Activated naive CD8-positive, alpha-beta T cell treated with anti-CD3 and anti-CD28 coated beads for 36 hours (primary cell): ENCODE measurements at regions not wholly inside any gene's neighbourhood (a gene's known extent, or its start where the extent isn't known, plus 50 kb on each side); places are given as distances from the start of the nearest gene placed in this dataset.

ENCODE experiments used
- DNase-seq: peaks from one replicate; pipeline ENCODE4 v3.0.0; 2021
- H3K27ac Mint-ChIP-seq: one replicate; pipeline ENCODE4 v1.8.0; 2022; ENCODE audit warnings: mild to moderate bottlenecking, moderate library complexity, mixed read lengths
- H3K27me3 Mint-ChIP-seq: one replicate; pipeline ENCODE4 v1.8.0; 2022; ENCODE audit warnings: mild to moderate bottlenecking, mixed read lengths
- H3K36me3 Mint-ChIP-seq: one replicate; pipeline ENCODE4 v1.8.0; 2021; ENCODE audit warnings: mild to moderate bottlenecking, mixed read lengths
- H3K4me1 Mint-ChIP-seq: one replicate; pipeline ENCODE4 v1.8.0; 2021; ENCODE audit warnings: mixed read lengths
- H3K4me3 Mint-ChIP-seq: one replicate; pipeline ENCODE4 v1.8.0; 2022; ENCODE audit warnings: mild to moderate bottlenecking, moderate library complexity, mixed read lengths
- H3K9me3 Mint-ChIP-seq: one replicate; pipeline ENCODE4 v1.8.0; 2022; ENCODE audit warnings: mixed read lengths

GRCh38 chr11:107131756-107132155, 113.5 kb upstream of the GUCY1A2 start:
- Mint-ChIP-seq H3K4me3 (no peak overlapping the region), H3K36me3 (no peaks in the 10 kb centered on the region), H3K4me1 (no peaks in the 10 kb centered on the region), H3K9me3 (peaks cover 6% of the 10 kb centered on the region), H3K27me3 (no peaks in the 10 kb centered on the region), H3K27ac (no peak overlapping the region)
- DNase-seq = no peak

GRCh38 chr11:107123022-107123421, 104.7 kb upstream of the GUCY1A2 start:
- no peak for DNase-seq
- Mint-ChIP-seq H3K9me3 (peaks cover 4% of the 10 kb centered on the region), H3K4me1 (no peaks in the 10 kb centered on the region), H3K4me3 (no peak overlapping the region), H3K36me3 (no peaks in the 10 kb centered on the region), H3K27me3 (no peaks in the 10 kb centered on the region), H3K27ac (no peak overlapping the region)

GRCh38 chr11:107118025-107118720, 99.9 kb upstream of the GUCY1A2 start:
- Mint-ChIP-seq H3K27ac (no peak overlapping the region), H3K4me3 (no peak overlapping the region), H3K36me3 (no peaks in the 10 kb centered on the region), H3K4me1 (no peaks in the 10 kb centered on the region), H3K27me3 (no peaks in the 10 kb centered on the region), H3K9me3 (peaks cover 11% of the 10 kb centered on the region)
- DNase-seq = no peak

- Mint-ChIP-seq H3K4me3 (no peak overlapping the region), H3K9me3 (peaks cover 11% of the 10 kb centered on the region), H3K4me1 (no peaks in the 10 kb centered on the region), H3K27me3 (no peaks in the 10 kb centered on the region), H3K36me3 (no peaks in the 10 kb centered on the region), H3K27ac (no peak overlapping the region)
- no peak for DNase-seq
Measured at GRCh38 chr11:107116358-107116757, 98.1 kb upstream of the GUCY1A2 start.

- Mint-ChIP-seq H3K9me3 (peaks cover 25% of the 10 kb centered on the region), H3K27ac (no peak overlapping the region), H3K36me3 (no peaks in the 10 kb centered on the region), H3K4me1 (no peaks in the 10 kb centered on the region), H3K4me3 (no peak overlapping the region), H3K27me3 (no peaks in the 10 kb centered on the region)
- no peak for DNase-seq
Measured at GRCh38 chr11:107102692-107103477, 84.6 kb upstream of the GUCY1A2 start.

- Mint-ChIP-seq H3K27me3 (no peaks in the 10 kb centered on the region), H3K9me3 (peaks cover 25% of the 10 kb centered on the region), H3K36me3 (no peaks in the 10 kb centered on the region), H3K4me1 (no peaks in the 10 kb centered on the region), H3K27ac (no peak overlapping the region), H3K4me3 (no peak overlapping the region)
- no peak for DNase-seq
Measured at GRCh38 chr11:107092667-107093066, 74.4 kb upstream of the GUCY1A2 start.

- Mint-ChIP-seq H3K27me3 (no peaks in the 10 kb centered on the region), H3K4me1 (no peaks in the 10 kb centered on the region)
- DNase-seq = no peak
Measured at GRCh38 chr11:107078375-107078774, 60.1 kb upstream of the GUCY1A2 start.

GRCh38 chr11:107076832-107077231, 58.6 kb upstream of the GUCY1A2 start:
- no peak overlapping the region for H3K27ac Mint-ChIP-seq

More at GRCh38 chr11:107078375-107078774, 60.1 kb upstream of the GUCY1A2 start:
- Mint-ChIP-seq H3K9me3 (peaks cover 15% of the 10 kb centered on the region), H3K36me3 (no peaks in the 10 kb centered on the region), H3K4me3 (no peak overlapping the region), H3K27ac (no peak overlapping the region)

GRCh38 chr11:107071129-107071528, 52.9 kb upstream of the GUCY1A2 start:
- H3K4me1 Mint-ChIP-seq = no peaks in the 10 kb centered on the region
- peaks cover 5% of the 10 kb centered on the region for H3K9me3 Mint-ChIP-seq
- H3K27me3 Mint-ChIP-seq = no peaks in the 10 kb centered on the region
- no peak for DNase-seq
- no peak overlapping the region for H3K27ac Mint-ChIP-seq
- H3K4me3 Mint-ChIP-seq = no peak overlapping the region
- H3K36me3 Mint-ChIP-seq = no peaks in the 10 kb centered on the region

More at GRCh38 chr11:107076832-107077231, 58.6 kb upstream of the GUCY1A2 start:
- no peak for DNase-seq
- Mint-ChIP-seq H3K4me1 (no peaks in the 10 kb centered on the region), H3K36me3 (no peaks in the 10 kb centered on the region), H3K9me3 (peaks cover 7% of the 10 kb centered on the region), H3K4me3 (no peak overlapping the region), H3K27me3 (no peaks in the 10 kb centered on the region)
